Mesenchymal stem cell (in vitro differentiated cells and primary cell): ENCODE measurements at regions not wholly inside any gene's neighbourhood (a gene's known extent, or its start where the extent isn't known, plus 50 kb on each side); places are given as distances from the start of the nearest gene placed in this dataset.
A peak's percentile ranks its signal among the peaks of the same experiment; 100 is the strongest.
"Not testable (repeated sequence)": the region's sequence is repeated elsewhere in the genome, so short reads cannot be mapped to it uniquely, and the experiment has no call there.

Source experiments
- DNase-seq: peaks from one replicate; pipeline ENCODE4 v3.0.0-alpha.2; 2013
- H2AFZ ChIP-seq: one replicate; pipeline ENCODE4 v1.6.1; 2013; ENCODE audit warnings: low read depth, mild to moderate bottlenecking, control low read depth, inconsistent platforms, low read length, moderate library complexity
- H2AK5ac ChIP-seq: 2 replicates; pipeline ENCODE4 v1.6.1; 2013; ENCODE audit warnings: low read length, moderate library complexity, mild to moderate bottlenecking, inconsistent platforms; ENCODE audit not compliant: severe bottlenecking
- H2BK120ac ChIP-seq: one replicate; pipeline ENCODE4 v1.6.1; 2013; ENCODE audit warnings: low read depth, mild to moderate bottlenecking, inconsistent platforms, low read length, moderate library complexity
- H2BK12ac ChIP-seq, 2 experiments: one replicate each; pipeline ENCODE4 v1.6.1; 2013; ENCODE audit warnings: inconsistent platforms in 2 of 2, low read length in 2 of 2, mild to moderate bottlenecking in 2 of 2, moderate library complexity in 2 of 2, control low read depth in 1 of 2
- H2BK15ac ChIP-seq: one replicate; pipeline ENCODE4 v1.6.1; 2013; ENCODE audit warnings: mild to moderate bottlenecking, low read depth, inconsistent platforms; ENCODE audit not compliant: poor library complexity, severe bottlenecking
- H2BK5ac ChIP-seq: 2 replicates; pipeline ENCODE4 v1.6.1; 2013; ENCODE audit warnings: low read depth, mild to moderate bottlenecking, low read length, control low read depth, inconsistent platforms; ENCODE audit not compliant: poor library complexity, severe bottlenecking
- H3K14ac ChIP-seq, 2 experiments: one replicate each; pipeline ENCODE4 v1.6.1; 2013; ENCODE audit warnings: inconsistent platforms in 2 of 2, low read length in 2 of 2, control low read depth in 1 of 2, mild to moderate bottlenecking in 1 of 2, moderate library complexity in 1 of 2
- H3K18ac ChIP-seq, 2 experiments: one replicate each; pipeline ENCODE4 v1.6.1; 2013; ENCODE audit warnings: inconsistent platforms in 2 of 2, low read length in 2 of 2, control low read depth in 1 of 2, low read depth in 1 of 2, mild to moderate bottlenecking in 1 of 2
- H3K23ac ChIP-seq, 2 experiments: one replicate each; pipeline ENCODE4 v1.6.1; 2013; ENCODE audit warnings: inconsistent platforms in 2 of 2, low read length in 2 of 2, mild to moderate bottlenecking in 2 of 2, moderate library complexity in 2 of 2, control low read depth in 1 of 2
- H3K27ac ChIP-seq: 2 replicates; pipeline ENCODE4 v1.5.1; 2013; ENCODE audit warnings: mild to moderate bottlenecking, moderate library complexity, low read length, control low read depth, inconsistent platforms; ENCODE audit not compliant: poor library complexity, severe bottlenecking
- H3K27me3 ChIP-seq, 2 experiments: 2 replicates each; pipeline versions ENCODE4 v1.6.1 to v1.7.0; 2013; ENCODE audit warnings: low read length in 2 of 2, mild to moderate bottlenecking in 2 of 2, moderate library complexity in 2 of 2, control low read depth in 1 of 2, inconsistent platforms in 1 of 2; ENCODE audit not compliant: control insufficient read depth in 1 of 2, insufficient read depth in 1 of 2
- H3K36me3 ChIP-seq, 2 experiments: 2 replicates each; pipeline versions ENCODE4 v1.6.1 to v1.7.0; 2013; ENCODE audit warnings: low read length in 2 of 2, control low read depth in 1 of 2, inconsistent platforms in 1 of 2, low read depth in 1 of 2, mild to moderate bottlenecking in 1 of 2; ENCODE audit not compliant: insufficient read depth in 2 of 2, control insufficient read depth in 1 of 2
- H3K4ac ChIP-seq, 2 experiments: one replicate each; pipeline ENCODE4 v1.6.1; 2013; ENCODE audit warnings: inconsistent platforms in 2 of 2, low read length in 2 of 2, mild to moderate bottlenecking in 2 of 2, moderate library complexity in 2 of 2, control low read depth in 1 of 2, low read depth in 1 of 2
- H3K4me1 ChIP-seq: 2 replicates; pipeline ENCODE4 v1.6.1; 2013; ENCODE audit warnings: low read depth, low read length, control low read depth; ENCODE audit not compliant: control insufficient read depth, insufficient read depth
- H3K4me2 ChIP-seq: 2 replicates; pipeline ENCODE4 v1.6.1; 2013; ENCODE audit warnings: low read length, mild to moderate bottlenecking, inconsistent platforms; ENCODE audit not compliant: poor library complexity, severe bottlenecking
- H3K4me3 ChIP-seq, 2 experiments: 2 replicates each; pipeline versions ENCODE4 v1.5.1 to v1.7.0; 2013; ENCODE audit warnings: low read length in 2 of 2, mild to moderate bottlenecking in 2 of 2, control low read depth in 1 of 2, low read depth in 1 of 2; ENCODE audit not compliant: insufficient read depth in 1 of 2
- H3K79me1 ChIP-seq: replicated peaks from 2 replicates; pipeline ENCODE4 v1.6.1; 2013; ENCODE audit warnings: mild to moderate bottlenecking, control low read depth, low read length, inconsistent platforms; ENCODE audit not compliant: poor library complexity, severe bottlenecking
- H3K9ac ChIP-seq: 2 replicates; pipeline ENCODE4 v1.7.0; 2013; ENCODE audit warnings: mild to moderate bottlenecking, low read length, moderate library complexity
- H3K9me3 ChIP-seq: 2 replicates; pipeline ENCODE4 v1.7.0; 2013; ENCODE audit warnings: mild to moderate bottlenecking, low read length; ENCODE audit not compliant: control insufficient read depth
- H4K8ac ChIP-seq: one replicate; pipeline ENCODE4 v1.6.1; 2013; ENCODE audit warnings: inconsistent platforms, mild to moderate bottlenecking, low read length, moderate library complexity
- H4K91ac ChIP-seq: one replicate; pipeline ENCODE4 v1.6.1; 2013; ENCODE audit warnings: mild to moderate bottlenecking, low read length, inconsistent platforms
- WGBS: methylation state at CpG from one replicate; pipeline ENCODE4 v1.1.7; 2013; ENCODE audit warnings: mixed read lengths; 5-methylcytosine and 5-hydroxymethylcytosine counted together

- H2BK15ac ChIP-seq: no peak overlapping the region
- no peaks in the 10 kb centered on the region for H3K9me3 ChIP-seq
- no peak overlapping the region for H2BK12ac ChIP-seq
- H2BK5ac ChIP-seq: no peak overlapping the region
- no peak overlapping the region for H3K14ac ChIP-seq
- no peak overlapping the region for H2AK5ac ChIP-seq
- no peak overlapping the region for H3K4ac ChIP-seq
- H3K4me2 ChIP-seq: no peak overlapping the region
- no peak overlapping the region for H3K27ac ChIP-seq
- H3K27me3 ChIP-seq: no peaks in the 10 kb centered on the region
- DNase-seq: no peak
- H3K79me1 ChIP-seq: no peaks in the 10 kb centered on the region
- no peak overlapping the region for H3K9ac ChIP-seq
- no peak overlapping the region for H4K91ac ChIP-seq
- 86% methylated on average over 4 of the region's 4 CpGs for WGBS
- H3K18ac ChIP-seq: no peak overlapping the region
- peak overlapping the region in 1 of 2 experiments; percentile 25 for H3K4me3 ChIP-seq
- H3K23ac ChIP-seq: no peak overlapping the region
- H2AFZ ChIP-seq: no peak overlapping the region
- H2BK120ac ChIP-seq: no peak overlapping the region
- no peaks in the 10 kb centered on the region for H3K4me1 ChIP-seq
- H3K36me3 ChIP-seq: no peaks in the 10 kb centered on the region
- no peak overlapping the region for H4K8ac ChIP-seq
Measured at GRCh38 chr11:95413761-95414160, 182.8 kb upstream of the SESN3 start.

DNA sequence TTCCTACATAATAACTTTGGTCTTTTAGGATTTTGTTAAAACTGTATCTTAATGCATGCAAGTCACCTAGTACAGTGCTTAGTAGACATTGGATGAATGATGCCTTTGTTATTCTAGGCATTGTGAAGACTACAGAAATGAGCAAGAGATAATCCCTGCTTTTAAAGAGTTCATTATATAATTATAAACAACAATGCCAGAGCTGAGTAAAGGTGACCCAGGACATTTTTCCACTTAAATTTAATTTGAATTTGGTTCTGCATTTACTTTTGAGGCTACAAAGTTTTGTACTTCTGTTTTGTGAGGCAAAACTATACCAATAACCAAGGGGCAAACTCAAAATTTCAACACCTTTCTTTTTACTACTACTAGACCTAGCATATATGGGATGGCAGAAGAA is 182.0 kb upstream of the SESN3 start:
- Histone ChIP-seq H2BK5ac (no peak overlapping the region), H3K4me3 (no peak overlapping the region), H3K9me3 (no peaks in the 10 kb centered on the region), H4K8ac (no peak overlapping the region), H4K91ac (no peak overlapping the region), H3K18ac (no peak overlapping the region), H2AFZ (no peak overlapping the region), H3K4me1 (no peaks in the 10 kb centered on the region), H2BK12ac (no peak overlapping the region), H2AK5ac (no peak overlapping the region), H3K4me2 (no peak overlapping the region), H3K23ac (no peak overlapping the region), H2BK15ac (no peak overlapping the region), H2BK120ac (no peak overlapping the region), H3K36me3 (no peaks in the 10 kb centered on the region), H3K27me3 (no peaks in the 10 kb centered on the region), H3K79me1 (no peaks in the 10 kb centered on the region), H3K9ac (no peak overlapping the region), H3K4ac (no peak overlapping the region), H3K27ac (no peak overlapping the region), H3K14ac (no peak overlapping the region)
- DNase-seq: no peak

GRCh38 chr11:95412074-95412473 is 181.1 kb upstream of the SESN3 start:
- 88% methylated on average over 3 of the region's 3 CpGs for WGBS
- no peak for DNase-seq

DNA sequence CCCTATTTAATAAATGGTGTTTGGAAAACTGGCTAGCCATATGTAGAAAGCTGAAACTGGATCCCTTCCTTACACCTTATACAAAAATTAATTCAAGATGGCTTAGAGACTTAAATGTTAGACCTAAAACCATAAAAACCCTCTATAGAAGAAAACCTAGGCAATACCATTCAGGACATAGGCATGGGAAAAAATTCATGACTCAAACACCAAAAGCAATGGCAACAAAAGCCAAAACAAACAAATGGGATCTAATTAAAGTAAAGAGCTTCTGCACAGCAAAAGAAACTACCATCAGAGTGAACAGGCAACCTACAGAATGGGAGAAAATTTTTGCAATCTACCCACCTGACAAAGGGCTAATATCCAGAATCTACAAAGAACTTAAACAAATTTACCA is 179.7 kb upstream of the SESN3 start:
- not testable (repeated sequence) for H2BK12ac ChIP-seq, H2BK120ac ChIP-seq, H3K4ac ChIP-seq, H3K27me3 ChIP-seq, H3K4me2 ChIP-seq, H2AK5ac ChIP-seq, H3K23ac ChIP-seq, H3K27ac ChIP-seq, H4K91ac ChIP-seq, H3K4me1 ChIP-seq, H3K36me3 ChIP-seq, H3K14ac ChIP-seq, H4K8ac ChIP-seq, H3K79me1 ChIP-seq, H3K4me3 ChIP-seq, H2BK5ac ChIP-seq, H3K9me3 ChIP-seq, DNase-seq, H2AFZ ChIP-seq, H3K9ac ChIP-seq, H3K18ac ChIP-seq, H2BK15ac ChIP-seq

More at GRCh38 chr11:95412074-95412473, 181.1 kb upstream of the SESN3 start:
- Histone ChIP-seq H2BK120ac (no peak overlapping the region), H2BK15ac (no peak overlapping the region), H4K8ac (no peak overlapping the region), H3K4me2 (no peak overlapping the region), H3K9ac (no peak overlapping the region), H3K9me3 (no peaks in the 10 kb centered on the region), H3K4me1 (no peaks in the 10 kb centered on the region), H3K23ac (no peak overlapping the region), H2BK12ac (no peak overlapping the region), H3K27ac (no peak overlapping the region), H3K4me3 (no peak overlapping the region), H2AK5ac (no peak overlapping the region), H2BK5ac (no peak overlapping the region), H4K91ac (no peak overlapping the region), H3K18ac (peak overlapping the region in 1 of 2 experiments; percentile 4), H3K14ac (no peak overlapping the region), H3K27me3 (no peaks in the 10 kb centered on the region), H2AFZ (no peak overlapping the region), H3K36me3 (no peaks in the 10 kb centered on the region), H3K79me1 (no peaks in the 10 kb centered on the region), H3K4ac (no peak overlapping the region)
